GM06990 (cell line): ENCODE measurements at regions not wholly inside any gene's neighbourhood (a gene's known extent, or its start where the extent isn't known, plus 50 kb on each side); places are given as distances from the start of the nearest gene placed in this dataset.

Source experiments
- DNase-seq: peaks from one replicate; pipeline ENCODE4 v3.0.0-alpha.2; 2011; ENCODE audit not compliant: insufficient read length; ENCODE audit errors: extremely low read depth
- H3K27me3 ChIP-seq: replicated peaks from 2 replicates; pipeline ENCODE4 v1.6.0; 2011; ENCODE audit warnings: low read length; ENCODE audit not compliant: control insufficient read depth, insufficient read depth
- H3K36me3 ChIP-seq: 2 replicates; pipeline ENCODE4 v1.5.1; 2011; ENCODE audit warnings: low read length; ENCODE audit not compliant: control insufficient read depth, insufficient read depth
- H3K4me3 ChIP-seq: replicated peaks from 2 replicates; pipeline ENCODE4 v1.5.1; 2011; ENCODE audit warnings: low read depth, mild to moderate bottlenecking, control low read depth, low read length
- TF ChIP-seq, protein P1 (sequence below): IDR thresholded peaks from 2 replicates; pipeline ENCODE4 v1.5.1; 2011; ENCODE audit warnings: low read length, control low read depth, mild to moderate bottlenecking, inconsistent platforms; ENCODE audit not compliant: insufficient read depth, poor library complexity, severe bottlenecking

GRCh38 chr9:86830356-86830755 is 117.0 kb downstream of the GAS1 start:
- H3K36me3 ChIP-seq: no peaks in the 10 kb centered on the region
- H3K27me3 ChIP-seq: no peaks in the 10 kb centered on the region; the same call in 1 of the 2 replicates
- no peak overlapping the region for H3K4me3 ChIP-seq
- no peak for DNase-seq
- TF ChIP-seq, protein P1, sequence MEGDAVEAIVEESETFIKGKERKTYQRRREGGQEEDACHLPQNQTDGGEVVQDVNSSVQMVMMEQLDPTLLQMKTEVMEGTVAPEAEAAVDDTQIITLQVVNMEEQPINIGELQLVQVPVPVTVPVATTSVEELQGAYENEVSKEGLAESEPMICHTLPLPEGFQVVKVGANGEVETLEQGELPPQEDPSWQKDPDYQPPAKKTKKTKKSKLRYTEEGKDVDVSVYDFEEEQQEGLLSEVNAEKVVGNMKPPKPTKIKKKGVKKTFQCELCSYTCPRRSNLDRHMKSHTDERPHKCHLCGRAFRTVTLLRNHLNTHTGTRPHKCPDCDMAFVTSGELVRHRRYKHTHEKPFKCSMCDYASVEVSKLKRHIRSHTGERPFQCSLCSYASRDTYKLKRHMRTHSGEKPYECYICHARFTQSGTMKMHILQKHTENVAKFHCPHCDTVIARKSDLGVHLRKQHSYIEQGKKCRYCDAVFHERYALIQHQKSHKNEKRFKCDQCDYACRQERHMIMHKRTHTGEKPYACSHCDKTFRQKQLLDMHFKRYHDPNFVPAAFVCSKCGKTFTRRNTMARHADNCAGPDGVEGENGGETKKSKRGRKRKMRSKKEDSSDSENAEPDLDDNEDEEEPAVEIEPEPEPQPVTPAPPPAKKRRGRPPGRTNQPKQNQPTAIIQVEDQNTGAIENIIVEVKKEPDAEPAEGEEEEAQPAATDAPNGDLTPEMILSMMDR: no peak

DNA sequence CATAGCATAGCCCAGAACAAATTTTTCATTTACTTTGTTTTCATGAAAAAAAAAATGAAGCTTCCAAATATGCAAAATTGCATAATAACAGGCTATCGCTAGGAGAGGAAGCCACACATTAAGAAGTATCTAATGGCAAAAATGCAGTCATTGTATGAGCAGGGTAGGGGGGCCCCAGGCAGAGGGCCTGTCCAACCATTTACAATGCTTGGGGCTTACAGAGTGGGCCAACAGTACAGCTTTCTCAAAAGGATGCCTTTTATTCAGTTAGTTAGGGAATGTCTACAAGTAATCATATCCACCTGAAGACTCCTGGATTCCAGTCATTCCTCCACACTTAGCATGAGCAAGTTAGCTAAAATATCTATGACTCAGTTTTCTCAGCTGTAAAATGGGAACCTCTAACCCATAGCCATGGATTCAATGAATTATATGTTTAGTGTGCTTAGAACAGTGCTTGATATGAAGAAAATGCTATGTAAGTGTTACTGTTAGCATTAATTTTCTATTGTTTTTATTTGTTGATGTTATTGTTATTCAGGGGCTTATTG is 117.7 kb downstream of the GAS1 start:
- H3K4me3 ChIP-seq: no peak overlapping the region
- no peak for DNase-seq
- TF ChIP-seq, protein P1: no peak
- no peaks in the 10 kb centered on the region; the same call in 1 of the 2 replicates for H3K27me3 ChIP-seq
- H3K36me3 ChIP-seq: no peaks in the 10 kb centered on the region

- Histone ChIP-seq H3K36me3 (no peaks in the 10 kb centered on the region), H3K27me3 (no peaks in the 10 kb centered on the region; the same call in 1 of the 2 replicates)
- DNase-seq: no peak
Measured at GRCh38 chr9:86828631-86829030, 118.7 kb downstream of the GAS1 start.

GRCh38 chr9:86827893-86828292 is 119.4 kb downstream of the GAS1 start:
- TF ChIP-seq, protein P1: no peak
- Histone ChIP-seq H3K27me3 (no peaks in the 10 kb centered on the region; the same call in 1 of the 2 replicates), H3K4me3 (no peak overlapping the region), H3K36me3 (no peaks in the 10 kb centered on the region)
- no peak for DNase-seq

More at GRCh38 chr9:86828631-86829030, 118.7 kb downstream of the GAS1 start:
- H3K4me3 ChIP-seq: no peak overlapping the region
- TF ChIP-seq, protein P1: no peak

- TF ChIP-seq, protein P1: no peak
- DNase-seq: no peak
- H3K27me3 ChIP-seq: no peaks in the 10 kb centered on the region; the same call in 1 of the 2 replicates
- H3K36me3 ChIP-seq: no peaks in the 10 kb centered on the region
- H3K4me3 ChIP-seq: no peak overlapping the region
Measured at GRCh38 chr9:86825299-86825698, 122.0 kb downstream of the GAS1 start.
